ENCODE measurements at regions not wholly inside any gene's neighbourhood (a gene's known extent, or its start where the extent isn't known, plus 50 kb on each side); places are given as distances from the start of the nearest gene placed in this dataset.

DNA sequence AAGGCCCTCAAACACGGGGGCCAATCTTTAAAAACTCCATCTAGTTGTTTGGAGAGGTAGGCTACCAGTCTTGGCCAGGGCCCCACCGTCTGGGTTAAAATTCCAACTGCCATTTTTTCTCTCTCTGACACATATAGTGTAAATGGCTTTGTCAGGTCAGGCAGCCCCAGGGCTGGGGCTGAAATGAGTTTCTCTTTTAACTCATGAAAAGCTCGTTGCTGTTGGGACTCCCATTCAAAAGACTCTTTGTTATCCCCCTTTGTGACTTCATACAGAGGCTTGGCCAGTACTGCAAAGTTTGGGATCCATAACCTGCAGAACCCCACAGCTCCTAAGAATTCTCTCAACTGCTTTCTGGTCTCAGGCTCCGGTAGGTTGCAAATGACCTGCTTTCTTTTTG is 99.4 kb upstream of the SLC1A4 start:
- TF ChIP-seq, protein P1, sequence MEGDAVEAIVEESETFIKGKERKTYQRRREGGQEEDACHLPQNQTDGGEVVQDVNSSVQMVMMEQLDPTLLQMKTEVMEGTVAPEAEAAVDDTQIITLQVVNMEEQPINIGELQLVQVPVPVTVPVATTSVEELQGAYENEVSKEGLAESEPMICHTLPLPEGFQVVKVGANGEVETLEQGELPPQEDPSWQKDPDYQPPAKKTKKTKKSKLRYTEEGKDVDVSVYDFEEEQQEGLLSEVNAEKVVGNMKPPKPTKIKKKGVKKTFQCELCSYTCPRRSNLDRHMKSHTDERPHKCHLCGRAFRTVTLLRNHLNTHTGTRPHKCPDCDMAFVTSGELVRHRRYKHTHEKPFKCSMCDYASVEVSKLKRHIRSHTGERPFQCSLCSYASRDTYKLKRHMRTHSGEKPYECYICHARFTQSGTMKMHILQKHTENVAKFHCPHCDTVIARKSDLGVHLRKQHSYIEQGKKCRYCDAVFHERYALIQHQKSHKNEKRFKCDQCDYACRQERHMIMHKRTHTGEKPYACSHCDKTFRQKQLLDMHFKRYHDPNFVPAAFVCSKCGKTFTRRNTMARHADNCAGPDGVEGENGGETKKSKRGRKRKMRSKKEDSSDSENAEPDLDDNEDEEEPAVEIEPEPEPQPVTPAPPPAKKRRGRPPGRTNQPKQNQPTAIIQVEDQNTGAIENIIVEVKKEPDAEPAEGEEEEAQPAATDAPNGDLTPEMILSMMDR (IDR thresholded peaks at IDR 0.05; ENCODE audit: low read depth, low read length) = no peak
- TF ChIP-seq, protein P2, sequence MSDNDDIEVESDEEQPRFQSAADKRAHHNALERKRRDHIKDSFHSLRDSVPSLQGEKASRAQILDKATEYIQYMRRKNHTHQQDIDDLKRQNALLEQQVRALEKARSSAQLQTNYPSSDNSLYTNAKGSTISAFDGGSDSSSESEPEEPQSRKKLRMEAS (IDR thresholded peaks at IDR 0.05; ENCODE audit: low read depth, low read length) = no peak

All from NB4 (cell line).